ENCODE measurements at regions not wholly inside any gene's neighbourhood (a gene's known extent, or its start where the extent isn't known, plus 50 kb on each side); places are given as distances from the start of the nearest gene placed in this dataset.

GRCh38 chr3:148625095-148625736, 72.5 kb upstream of the AGTR1 start:
- no peak overlapping the region for H3K4me3 ChIP-seq (ENCODE audit: insufficient read depth, low read depth, low read length)
- Mint-ChIP-seq H3K27me3 (ENCODE audit: low read depth, unreplicated experiment) (no peaks in the 10 kb centered on the region), H3K4me3 (ENCODE audit: unreplicated experiment) (no peak overlapping the region), H3K36me3 (ENCODE audit: low read depth, unreplicated experiment) (no peaks in the 10 kb centered on the region), H3K4me1 (ENCODE audit: low read depth, unreplicated experiment) (no peaks in the 10 kb centered on the region), H3K9me3 (ENCODE audit: unreplicated experiment) (peaks cover 6% of the 10 kb centered on the region), H3K27ac (ENCODE audit: unreplicated experiment) (no peak overlapping the region)
- H2AFZ ChIP-seq (ENCODE audit: low read depth, low read length): no peak overlapping the region
- FAIRE-seq (no peak), DNase-seq (ENCODE audit: low read depth) (no peak)
- H3K27me3 ChIP-seq (ENCODE audit: insufficient read depth, low read length): no peaks in the 10 kb centered on the region
- no peaks in the 10 kb centered on the region for H4K20me1 ChIP-seq (ENCODE audit: insufficient read depth, low read length)
- H3K4me1 ChIP-seq (ENCODE audit: insufficient read depth, low read length): no peaks in the 10 kb centered on the region
- TF ChIP-seq EZH2 (IDR thresholded peaks at IDR 0.05; ENCODE audit: insufficient read depth, low read length): no peak
- TF ChIP-seq, protein P1, sequence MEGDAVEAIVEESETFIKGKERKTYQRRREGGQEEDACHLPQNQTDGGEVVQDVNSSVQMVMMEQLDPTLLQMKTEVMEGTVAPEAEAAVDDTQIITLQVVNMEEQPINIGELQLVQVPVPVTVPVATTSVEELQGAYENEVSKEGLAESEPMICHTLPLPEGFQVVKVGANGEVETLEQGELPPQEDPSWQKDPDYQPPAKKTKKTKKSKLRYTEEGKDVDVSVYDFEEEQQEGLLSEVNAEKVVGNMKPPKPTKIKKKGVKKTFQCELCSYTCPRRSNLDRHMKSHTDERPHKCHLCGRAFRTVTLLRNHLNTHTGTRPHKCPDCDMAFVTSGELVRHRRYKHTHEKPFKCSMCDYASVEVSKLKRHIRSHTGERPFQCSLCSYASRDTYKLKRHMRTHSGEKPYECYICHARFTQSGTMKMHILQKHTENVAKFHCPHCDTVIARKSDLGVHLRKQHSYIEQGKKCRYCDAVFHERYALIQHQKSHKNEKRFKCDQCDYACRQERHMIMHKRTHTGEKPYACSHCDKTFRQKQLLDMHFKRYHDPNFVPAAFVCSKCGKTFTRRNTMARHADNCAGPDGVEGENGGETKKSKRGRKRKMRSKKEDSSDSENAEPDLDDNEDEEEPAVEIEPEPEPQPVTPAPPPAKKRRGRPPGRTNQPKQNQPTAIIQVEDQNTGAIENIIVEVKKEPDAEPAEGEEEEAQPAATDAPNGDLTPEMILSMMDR (IDR thresholded peaks at IDR 0.05; ENCODE audit: insufficient read depth, low read depth, low read length): no peak
- H3K4me2 ChIP-seq (ENCODE audit: low read length): no peak overlapping the region
- H3K9me3 ChIP-seq (ENCODE audit: insufficient read depth, low read depth, low read length): no peaks in the 10 kb centered on the region
- no peak overlapping the region for H3K27ac ChIP-seq (ENCODE audit: low read depth, low read length)
- H3K79me2 ChIP-seq (ENCODE audit: insufficient read depth, low read length): no peaks in the 10 kb centered on the region
- H3K36me3 ChIP-seq (ENCODE audit: insufficient read depth, low read length): no peaks in the 10 kb centered on the region
- H3K9ac ChIP-seq (ENCODE audit: low read length): no peak overlapping the region

DNA sequence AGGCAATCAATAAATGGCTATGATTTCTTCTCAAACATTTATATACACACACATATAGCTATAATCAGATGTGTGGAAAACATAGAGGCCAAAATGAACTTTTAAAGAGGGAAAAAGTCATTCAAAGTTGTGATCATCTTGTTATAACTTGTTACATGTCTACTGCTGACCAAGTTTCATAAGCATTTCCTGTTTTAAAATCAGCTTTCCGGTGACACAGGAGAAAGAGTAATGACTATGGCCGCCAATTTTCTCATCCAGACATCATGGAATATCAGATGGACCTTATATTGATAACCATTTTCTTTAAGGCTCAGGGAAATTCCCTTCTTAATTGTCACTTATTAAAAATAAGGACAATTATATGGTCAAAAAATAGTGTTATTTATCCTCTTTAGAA, 71.7 kb upstream of the AGTR1 start:
- Histone ChIP-seq H3K4me3 (ENCODE audit: insufficient read depth, low read depth, low read length) (no peak overlapping the region), H3K27me3 (ENCODE audit: insufficient read depth, low read length) (no peaks in the 10 kb centered on the region), H3K79me2 (ENCODE audit: insufficient read depth, low read length) (no peaks in the 10 kb centered on the region), H3K36me3 (ENCODE audit: insufficient read depth, low read length) (no peaks in the 10 kb centered on the region), H4K20me1 (ENCODE audit: insufficient read depth, low read length) (no peaks in the 10 kb centered on the region), H3K9me3 (ENCODE audit: insufficient read depth, low read depth, low read length) (no peaks in the 10 kb centered on the region), H2AFZ (ENCODE audit: low read depth, low read length) (peak overlapping the region; percentile 26), H3K27ac (ENCODE audit: low read depth, low read length) (no peak overlapping the region), H3K9ac (ENCODE audit: low read length) (no peak overlapping the region), H3K4me2 (ENCODE audit: low read length) (no peak overlapping the region), H3K4me1 (ENCODE audit: insufficient read depth, low read length) (no peaks in the 10 kb centered on the region)
- FAIRE-seq (no peak), DNase-seq (ENCODE audit: low read depth) (no peak)
- Mint-ChIP-seq H3K9me3 (ENCODE audit: unreplicated experiment) (peaks cover 6% of the 10 kb centered on the region), H3K4me1 (ENCODE audit: low read depth, unreplicated experiment) (no peaks in the 10 kb centered on the region), H3K27me3 (ENCODE audit: low read depth, unreplicated experiment) (no peaks in the 10 kb centered on the region), H3K4me3 (ENCODE audit: unreplicated experiment) (no peak overlapping the region), H3K27ac (ENCODE audit: unreplicated experiment) (no peak overlapping the region), H3K36me3 (ENCODE audit: low read depth, unreplicated experiment) (no peaks in the 10 kb centered on the region)
- TF ChIP-seq EZH2 (IDR thresholded peaks at IDR 0.05; ENCODE audit: insufficient read depth, low read length): no peak
- TF ChIP-seq, protein P1 (IDR thresholded peaks at IDR 0.05; ENCODE audit: insufficient read depth, low read depth, low read length): no peak

DNA sequence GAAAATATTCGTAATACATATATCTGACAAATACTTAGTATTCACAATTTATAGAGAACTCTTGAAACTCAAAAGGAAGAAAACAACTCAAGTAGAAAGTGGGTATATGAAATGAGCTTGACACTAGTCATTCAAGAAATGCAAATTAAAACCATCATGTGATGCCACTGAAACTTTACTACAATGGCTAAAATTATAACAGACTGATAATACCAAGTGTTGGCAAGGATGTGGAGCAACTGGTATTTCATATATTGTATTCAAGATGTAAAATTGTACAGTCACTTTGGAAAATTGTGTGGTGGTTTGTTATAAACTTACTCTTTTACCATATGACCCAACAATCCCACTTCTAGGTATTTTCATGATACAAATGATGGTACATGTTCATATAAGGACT, 68.7 kb upstream of the AGTR1 start:
- H3K27ac Mint-ChIP-seq (ENCODE audit: unreplicated experiment): no peak overlapping the region
- no peak overlapping the region for H3K4me3 Mint-ChIP-seq (ENCODE audit: unreplicated experiment)
- Histone ChIP-seq H3K9ac (ENCODE audit: low read length) (no peak overlapping the region), H3K27me3 (ENCODE audit: insufficient read depth, low read length) (no peaks in the 10 kb centered on the region), H3K9me3 (ENCODE audit: insufficient read depth, low read depth, low read length) (no peaks in the 10 kb centered on the region), H3K4me3 (ENCODE audit: insufficient read depth, low read depth, low read length) (no peak overlapping the region), H3K4me2 (ENCODE audit: low read length) (no peak overlapping the region), H3K79me2 (ENCODE audit: insufficient read depth, low read length) (no peaks in the 10 kb centered on the region), H2AFZ (ENCODE audit: low read depth, low read length) (no peak overlapping the region), H4K20me1 (ENCODE audit: insufficient read depth, low read length) (no peaks in the 10 kb centered on the region), H3K4me1 (ENCODE audit: insufficient read depth, low read length) (no peaks in the 10 kb centered on the region), H3K27ac (ENCODE audit: low read depth, low read length) (no peak overlapping the region), H3K36me3 (ENCODE audit: insufficient read depth, low read length) (no peaks in the 10 kb centered on the region)
- H3K27me3 Mint-ChIP-seq (ENCODE audit: low read depth, unreplicated experiment): no peaks in the 10 kb centered on the region
- FAIRE-seq: no peak
- H3K9me3 Mint-ChIP-seq (ENCODE audit: unreplicated experiment): peaks cover 6% of the 10 kb centered on the region
- TF ChIP-seq EZH2 (IDR thresholded peaks at IDR 0.05; ENCODE audit: insufficient read depth, low read length): no peak
- TF ChIP-seq, protein P1 (IDR thresholded peaks at IDR 0.05; ENCODE audit: insufficient read depth, low read depth, low read length): no peak
- H3K36me3 Mint-ChIP-seq (ENCODE audit: low read depth, unreplicated experiment): no peaks in the 10 kb centered on the region
- no peaks in the 10 kb centered on the region for H3K4me1 Mint-ChIP-seq (ENCODE audit: low read depth, unreplicated experiment)
- no peak for DNase-seq (ENCODE audit: low read depth)
